Lung (tissue), 11 donors: ENCODE measurements at regions not wholly inside any gene's neighbourhood (a gene's known extent, or its start where the extent isn't known, plus 50 kb on each side); places are given as distances from the start of the nearest gene placed in this dataset.

Source experiments
- ATAC-seq: fragments of 200-7000 bp; cut with Tn5 transposase; one replicate; pipeline ENCODE4 v1.9.1; 2020; ENCODE audit warnings: moderate number of reproducible peaks; ENCODE audit not compliant: insufficient read depth, low FRiP score
- DNase-seq, 3 donors: peaks; one replicate each; pipeline ENCODE4 v3.0.0-alpha.2; 2013 to 2017
- H3K27ac ChIP-seq, 2 donors: one replicate each; pipeline ENCODE4 v1.5.1; 2013; ENCODE audit warnings: mild to moderate bottlenecking in 2 of 2, moderate library complexity in 2 of 2, control low read depth in 1 of 2, inconsistent platforms in 1 of 2, low read depth in 1 of 2, low read length in 1 of 2
- H3K27me3 ChIP-seq, 3 donors: one replicate each; pipeline ENCODE4 v1.5.1; 2013; ENCODE audit warnings: low read length in 2 of 3; ENCODE audit not compliant: control insufficient read depth in 3 of 3, insufficient read depth in 3 of 3
- H3K36me3 ChIP-seq, 4 donors: one replicate each; pipeline ENCODE4 v1.5.1; 2013; ENCODE audit warnings: low read length in 4 of 4, mild to moderate bottlenecking in 1 of 4, moderate library complexity in 1 of 4; ENCODE audit not compliant: control insufficient read depth in 4 of 4, insufficient read depth in 4 of 4
- H3K4me1 ChIP-seq, 5 donors: one replicate each; pipeline ENCODE4 v1.5.1; 2013; ENCODE audit warnings: low read length in 5 of 5, mild to moderate bottlenecking in 2 of 5, moderate library complexity in 1 of 5; ENCODE audit not compliant: control insufficient read depth in 5 of 5, insufficient read depth in 5 of 5
- H3K4me3 ChIP-seq: one replicate; pipeline ENCODE4 v1.5.1; 2013; ENCODE audit warnings: mild to moderate bottlenecking, control low read depth, moderate library complexity
- H3K9ac ChIP-seq, 2 donors: one replicate each; pipeline ENCODE4 v1.5.1; 2013; ENCODE audit warnings: low read length in 2 of 2, control low read depth in 1 of 2; ENCODE audit not compliant: insufficient read depth in 1 of 2
- H3K9me3 ChIP-seq, 4 donors: one replicate each; pipeline ENCODE4 v1.5.1; 2013; ENCODE audit warnings: low read length in 3 of 4, mild to moderate bottlenecking in 1 of 4, moderate library complexity in 1 of 4; ENCODE audit not compliant: control insufficient read depth in 4 of 4, insufficient read depth in 3 of 4
- WGBS, 2 donors: extraction: QIAGEN DNeasy Blood & Tissue Kit; methylation state at CpG; one replicate each; pipeline ENCODE4 v1.1.7; 2013; 5-methylcytosine and 5-hydroxymethylcytosine counted together
- TF ChIP-seq, protein P1 (sequence below): IDR thresholded peaks from 2 replicates; pipeline ENCODE4 v1.5.1; 2012; ENCODE audit warnings: mild to moderate bottlenecking; ENCODE audit errors: control extremely low read depth, extremely low read depth
- donor health status: control.
- donor health status: control.
- donor health status: Bipolar disorder and iron deficiency.
- donor health status: healthy.
- donor health status: DM: yes; HTN: yes; CAD: no.

DNA sequence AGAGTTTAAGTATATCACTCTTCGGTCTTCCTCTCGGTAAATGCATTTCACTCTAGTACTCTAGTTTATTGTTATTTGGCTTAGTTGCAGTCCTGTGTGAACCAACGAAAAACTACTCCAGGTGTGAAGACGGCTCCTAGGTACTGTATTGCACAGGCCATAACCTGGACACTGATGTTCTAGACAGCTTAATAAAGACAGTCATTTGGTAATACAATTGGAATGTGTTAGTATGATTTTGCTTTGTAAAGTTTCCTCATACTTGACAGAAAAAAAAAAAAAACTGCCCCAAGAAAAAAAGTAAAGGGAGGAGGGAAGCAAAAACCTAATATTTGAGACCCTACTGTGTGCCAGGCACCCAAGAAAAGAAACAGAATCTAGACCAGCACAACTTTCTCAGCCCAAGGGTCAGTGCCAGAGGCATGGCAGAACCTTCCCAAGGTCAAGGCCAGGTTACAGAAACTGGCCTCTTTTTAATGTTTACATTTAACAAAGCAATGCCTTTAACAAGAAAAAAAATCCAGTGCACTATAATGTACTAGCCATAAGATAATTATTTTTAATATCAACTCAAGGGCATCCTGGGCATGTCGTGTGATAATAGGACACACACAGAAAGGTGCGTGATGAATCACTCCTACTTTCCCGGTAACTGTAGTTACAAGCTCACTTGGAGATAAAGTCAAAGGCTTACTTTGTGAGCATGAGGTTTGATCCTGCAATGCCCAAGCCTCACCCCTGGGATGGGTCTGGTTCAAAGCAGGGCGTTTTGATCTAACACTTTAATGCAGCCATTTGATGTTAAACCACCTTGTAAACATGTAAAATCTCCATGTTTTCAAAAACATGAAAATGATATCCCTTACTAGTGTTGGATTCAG, 110.6 kb downstream of the BMP4 start:
- Histone ChIP-seq H3K4me3 (no peak overlapping the region), H3K9ac (no peak overlapping the region), H3K27ac (no peak overlapping the region), H3K9me3 (no peaks in the 10 kb centered on the region), H3K4me1 (no peaks in the 10 kb centered on the region), H3K36me3 (no peaks in the 10 kb centered on the region), H3K27me3 (no peaks in the 10 kb centered on the region)
- no peak for ATAC-seq
- TF ChIP-seq, protein P1, sequence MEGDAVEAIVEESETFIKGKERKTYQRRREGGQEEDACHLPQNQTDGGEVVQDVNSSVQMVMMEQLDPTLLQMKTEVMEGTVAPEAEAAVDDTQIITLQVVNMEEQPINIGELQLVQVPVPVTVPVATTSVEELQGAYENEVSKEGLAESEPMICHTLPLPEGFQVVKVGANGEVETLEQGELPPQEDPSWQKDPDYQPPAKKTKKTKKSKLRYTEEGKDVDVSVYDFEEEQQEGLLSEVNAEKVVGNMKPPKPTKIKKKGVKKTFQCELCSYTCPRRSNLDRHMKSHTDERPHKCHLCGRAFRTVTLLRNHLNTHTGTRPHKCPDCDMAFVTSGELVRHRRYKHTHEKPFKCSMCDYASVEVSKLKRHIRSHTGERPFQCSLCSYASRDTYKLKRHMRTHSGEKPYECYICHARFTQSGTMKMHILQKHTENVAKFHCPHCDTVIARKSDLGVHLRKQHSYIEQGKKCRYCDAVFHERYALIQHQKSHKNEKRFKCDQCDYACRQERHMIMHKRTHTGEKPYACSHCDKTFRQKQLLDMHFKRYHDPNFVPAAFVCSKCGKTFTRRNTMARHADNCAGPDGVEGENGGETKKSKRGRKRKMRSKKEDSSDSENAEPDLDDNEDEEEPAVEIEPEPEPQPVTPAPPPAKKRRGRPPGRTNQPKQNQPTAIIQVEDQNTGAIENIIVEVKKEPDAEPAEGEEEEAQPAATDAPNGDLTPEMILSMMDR, result no peak
- DNase-seq, result no peak
- 88 to 91% methylated on average over 8 of the region's 8 CpGs for WGBS, 2 donors

DNA sequence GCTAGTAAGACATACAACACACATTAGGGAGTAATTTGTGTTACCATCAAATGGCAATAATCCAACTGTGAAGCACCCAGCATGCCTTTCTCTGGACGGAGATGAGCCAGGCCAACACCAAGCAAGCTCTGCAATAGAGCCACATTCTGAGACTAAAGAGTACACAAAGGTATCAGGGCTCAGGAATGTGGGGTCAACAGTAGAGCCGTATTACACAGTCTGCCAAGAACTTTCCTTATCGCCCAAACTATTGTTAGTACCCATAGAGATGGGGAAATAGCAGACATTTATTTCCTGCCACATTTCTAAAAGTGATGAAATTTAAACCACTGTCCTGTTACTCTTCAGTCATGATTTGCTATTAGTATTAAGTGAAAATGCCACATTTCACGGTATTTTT, 113.7 kb downstream of the BMP4 start:
- ATAC-seq (peak; percentile 34), DNase-seq (peak; percentile 24 to 55 (median 27))
- Histone ChIP-seq H3K9ac (no peak overlapping the region), H3K27ac (no peak overlapping the region), H3K4me3 (no peak overlapping the region), H3K27me3 (no peaks in the 10 kb centered on the region), H3K36me3 (no peaks in the 10 kb centered on the region), H3K9me3 (no peaks in the 10 kb centered on the region), H3K4me1 (no peaks in the 10 kb centered on the region)
- TF ChIP-seq, protein P1, result no peak
- WGBS, 2 donors, result 45 to 70% methylated on average over 4 of the region's 4 CpGs

DNA sequence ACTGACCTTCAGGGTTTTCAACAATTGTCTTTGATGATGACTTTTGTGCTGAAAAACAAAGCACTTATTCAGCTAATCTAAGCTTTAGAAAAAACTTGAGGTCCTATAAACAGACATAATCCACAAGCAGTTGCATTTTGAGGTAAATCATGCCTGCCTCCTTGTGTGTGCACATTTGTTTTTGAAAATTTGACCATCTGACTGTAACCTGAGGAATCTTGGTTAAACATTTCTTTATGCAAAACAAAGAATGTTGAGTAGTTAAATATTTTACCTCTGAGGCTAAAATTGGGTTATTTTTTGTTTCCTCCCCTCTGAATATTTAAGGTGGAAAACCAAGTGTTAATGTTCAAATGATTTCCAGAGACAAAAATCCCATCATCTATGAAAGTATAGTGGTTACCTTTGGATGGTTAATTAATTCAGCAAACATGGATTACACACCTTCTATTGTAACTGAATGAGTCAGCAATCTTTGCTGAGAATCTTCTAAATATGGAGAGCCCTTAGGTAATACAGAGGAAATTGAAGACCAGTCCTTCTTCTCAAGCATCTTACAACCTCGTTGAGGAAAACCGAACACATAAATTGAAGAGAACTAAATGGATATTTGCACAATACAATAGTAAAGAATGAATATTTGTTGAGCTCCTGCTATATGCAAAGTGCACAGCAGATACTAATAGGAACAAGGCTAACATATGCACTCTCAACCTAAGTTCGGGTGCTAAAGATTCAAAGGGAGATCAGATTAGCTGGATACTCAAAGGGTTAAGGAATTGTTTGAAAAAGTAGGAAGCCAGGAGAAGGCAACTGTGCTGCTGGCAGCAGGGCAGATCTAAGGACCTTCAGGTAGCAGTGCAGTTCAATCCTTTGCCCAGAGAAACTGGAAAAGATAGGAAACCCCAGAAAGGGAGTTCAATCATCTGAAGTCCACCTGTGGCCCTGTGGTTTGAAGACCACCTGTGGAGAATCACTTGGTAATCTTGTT, 115.2 kb downstream of the BMP4 start:
- DNase-seq, result no peak
- no peak for ATAC-seq
- WGBS, 2 donors, result 77 to 86% methylated on average over 3 of the region's 3 CpGs
- no peak overlapping the region for H3K4me3 ChIP-seq
- TF ChIP-seq, protein P1, result no peak
- no peaks in the 10 kb centered on the region for H3K36me3 ChIP-seq
- H3K9ac ChIP-seq, result no peak overlapping the region
- peaks cover 0 to 4% (median 2%) of the 10 kb centered on the region in 4 donors for H3K9me3 ChIP-seq
- H3K27ac ChIP-seq, result no peak overlapping the region
- H3K27me3 ChIP-seq, result no peaks in the 10 kb centered on the region
- no peaks in the 10 kb centered on the region for H3K4me1 ChIP-seq
